ENCODE measurements at regions not wholly inside any gene's neighbourhood (a gene's known extent, or its start where the extent isn't known, plus 50 kb on each side); places are given as distances from the start of the nearest gene placed in this dataset.

GRCh38 chr22:48660790-48661740 is 1166.6 kb downstream of the BRD1 start:
- Histone ChIP-seq H3K9me3 (ENCODE audit: insufficient read depth, low read depth, low read length) (peaks cover 18% of the 10 kb centered on the region; the same call in 1 of the 2 replicates), H3K27me3 (ENCODE audit: insufficient read depth, low read length, poor library complexity, severe bottlenecking) (no peaks in the 10 kb centered on the region), H3K4me2 (ENCODE audit: low read depth, low read length, poor library complexity, severe bottlenecking) (no peak overlapping the region), H4K20me1 (ENCODE audit: insufficient read depth, low read length, poor library complexity, severe bottlenecking) (no peaks in the 10 kb centered on the region), H3K4me3 (ENCODE audit: low read length, poor library complexity, severe bottlenecking) (no peak overlapping the region), H2AFZ (ENCODE audit: low read length) (no peak overlapping the region), H3K79me2 (ENCODE audit: insufficient read depth, low read length) (no peaks in the 10 kb centered on the region), H3F3A (ENCODE audit: low read depth) (no peaks in the 10 kb centered on the region), H3K9me2 (replicated peaks; ENCODE audit: low read depth, low read length) (no peaks in the 10 kb centered on the region), H3K9ac (ENCODE audit: low read depth, low read length, poor library complexity, severe bottlenecking) (no peak overlapping the region), H3K4me1 (ENCODE audit: insufficient read depth, low read length, poor library complexity, severe bottlenecking) (no peaks in the 10 kb centered on the region), H3K36me3 (ENCODE audit: insufficient read depth, low read length) (no peaks in the 10 kb centered on the region)
- no peak for TF ChIP-seq EZH2phosphoT487 (IDR thresholded peaks at IDR 0.05; ENCODE audit: borderline replicate concordance)
- TF ChIP-seq CTCF (conservative IDR thresholded peaks at IDR 0.05; ENCODE audit: low read length): no peak

- no peak for TF ChIP-seq CTCF (conservative IDR thresholded peaks at IDR 0.05; ENCODE audit: low read length)
- no peak for TF ChIP-seq EZH2phosphoT487 (IDR thresholded peaks at IDR 0.05; ENCODE audit: borderline replicate concordance)
- no peak overlapping the region for H3K9ac ChIP-seq (ENCODE audit: low read depth, low read length, poor library complexity, severe bottlenecking)
- H3K4me3 ChIP-seq (ENCODE audit: low read length, poor library complexity, severe bottlenecking): no peak overlapping the region
- H3K27me3 ChIP-seq (ENCODE audit: insufficient read depth, low read length, poor library complexity, severe bottlenecking): no peaks in the 10 kb centered on the region
- H3K9me3 ChIP-seq (ENCODE audit: insufficient read depth, low read depth, low read length): peaks cover 16% of the 10 kb centered on the region; the same call in 1 of the 2 replicates
- no peaks in the 10 kb centered on the region for H4K20me1 ChIP-seq (ENCODE audit: insufficient read depth, low read length, poor library complexity, severe bottlenecking)
- no peaks in the 10 kb centered on the region for H3K79me2 ChIP-seq (ENCODE audit: insufficient read depth, low read length)
- no peaks in the 10 kb centered on the region for H3K9me2 ChIP-seq (replicated peaks; ENCODE audit: low read depth, low read length)
- H2AFZ ChIP-seq (ENCODE audit: low read length): no peak overlapping the region
- no peak overlapping the region for H3K4me2 ChIP-seq (ENCODE audit: low read depth, low read length, poor library complexity, severe bottlenecking)
- H3K4me1 ChIP-seq (ENCODE audit: insufficient read depth, low read length, poor library complexity, severe bottlenecking): no peaks in the 10 kb centered on the region
- no peaks in the 10 kb centered on the region for H3K36me3 ChIP-seq (ENCODE audit: insufficient read depth, low read length)
- no peaks in the 10 kb centered on the region for H3F3A ChIP-seq (ENCODE audit: low read depth)
These were observed 1167.4 kb downstream of the BRD1 start for GRCh38 chr22:48660104-48660789.

GRCh38 chr22:48659404-48659996 is 1168.2 kb downstream of the BRD1 start:
- no peak overlapping the region for H2AFZ ChIP-seq (ENCODE audit: low read length)
- no peak for TF ChIP-seq CTCF (conservative IDR thresholded peaks at IDR 0.05; ENCODE audit: low read length)
- no peak for TF ChIP-seq EZH2phosphoT487 (IDR thresholded peaks at IDR 0.05; ENCODE audit: borderline replicate concordance)
- no peak overlapping the region for H3K4me3 ChIP-seq (ENCODE audit: low read length, poor library complexity, severe bottlenecking)
- no peaks in the 10 kb centered on the region for H3K9me2 ChIP-seq (replicated peaks; ENCODE audit: low read depth, low read length)
- no peaks in the 10 kb centered on the region for H3K27me3 ChIP-seq (ENCODE audit: insufficient read depth, low read length, poor library complexity, severe bottlenecking)
- no peaks in the 10 kb centered on the region for H4K20me1 ChIP-seq (ENCODE audit: insufficient read depth, low read length, poor library complexity, severe bottlenecking)
- H3K9me3 ChIP-seq (ENCODE audit: insufficient read depth, low read depth, low read length): peaks cover 13% of the 10 kb centered on the region; the same call in 1 of the 2 replicates
- no peaks in the 10 kb centered on the region for H3K4me1 ChIP-seq (ENCODE audit: insufficient read depth, low read length, poor library complexity, severe bottlenecking)
- no peaks in the 10 kb centered on the region for H3F3A ChIP-seq (ENCODE audit: low read depth)
- H3K79me2 ChIP-seq (ENCODE audit: insufficient read depth, low read length): no peaks in the 10 kb centered on the region
- H3K9ac ChIP-seq (ENCODE audit: low read depth, low read length, poor library complexity, severe bottlenecking): no peak overlapping the region
- H3K4me2 ChIP-seq (ENCODE audit: low read depth, low read length, poor library complexity, severe bottlenecking): no peak overlapping the region
- H3K36me3 ChIP-seq (ENCODE audit: insufficient read depth, low read length): no peaks in the 10 kb centered on the region
